K562 (cell line): ENCODE measurements at regions not wholly inside any gene's neighbourhood (a gene's known extent, or its start where the extent isn't known, plus 50 kb on each side); places are given as distances from the start of the nearest gene placed in this dataset.

Experiments
- ATAC-seq: fragments of 200-7000 bp; cut with Tn5 transposase; 3 replicates; pipeline ENCODE4 v1.9.1; 2020; ENCODE audit warnings: moderate library complexity
- BruUV-seq: library from RNA; stranded (reverse); fragments of 400-500 nt; replicated peaks from 2 replicates; lab custom pipeline; 2021; lab: Mats Ljungman, UMichigan
- CTCF ChIA-PET: fragments of 300-600 bp; formaldehyde crosslinking; extraction: SDS; loops from one replicate; lab custom pipeline; 2021; ENCODE audit warnings: low intra/inter-chr PET ratio; lab: Yijun Ruan, JAX
- POLR2A ChIA-PET: fragments of 300-600, 350-650 bp; sonication (Branson Sonifier 250); formaldehyde crosslinking; extraction: SDS; loops from one replicate; lab custom pipeline; 2021; ENCODE audit warnings: antibody characterized with exemption, inconsistent platforms; lab: Yijun Ruan, JAX
- DNase-seq, 4 experiments: peaks; one replicate each; pipeline versions ENCODE4 v3.0.0 to v3.0.0-alpha.2; 2011 to 2018; ENCODE audit warnings: low spot score in 3 of 4, mixed read lengths in 3 of 4; ENCODE audit errors: extremely low read depth in 1 of 4
- FAIRE-seq: peaks from 2 replicates; lab custom pipeline; 2011; peaks lifted over from hg19 to GRCh38; lab: Jason Lieb, UNC
- H2AFZ ChIP-seq: 2 replicates; pipeline ENCODE4 v1.6.0; 2011; ENCODE audit warnings: low read depth, low read length, control low read depth, inconsistent platforms
- H3K27ac ChIP-seq: fragments of 200-600 bp; 3 replicates; pipeline ENCODE4 v1.8.0; 2011; ENCODE audit warnings: low read depth, mild to moderate bottlenecking, control low read depth, inconsistent platforms, low read length, moderate library complexity, mixed read lengths; ENCODE audit errors: extremely low read depth
- H3K27me3 ChIP-seq, 2 experiments: fragments of 300-600 bp in 1 of 2; 2 replicates in 1 of 2; 3 replicates in 1 of 2; pipeline versions ENCODE4 v1.6.0 to v1.8.0; 2011; ENCODE audit warnings: inconsistent platforms in 2 of 2, low read length in 2 of 2, mild to moderate bottlenecking in 1 of 2, mixed read lengths in 1 of 2, moderate library complexity in 1 of 2; ENCODE audit not compliant: control insufficient read depth in 2 of 2, insufficient read depth in 2 of 2
- H3K36me3 ChIP-seq: fragments of 300-600 bp; 3 replicates; pipeline ENCODE4 v1.8.0; 2011; ENCODE audit warnings: mild to moderate bottlenecking, low read length, inconsistent platforms; ENCODE audit not compliant: control insufficient read depth, insufficient read depth
- H3K4me1 ChIP-seq, 2 experiments: fragments of 200-600 bp in 1 of 2; replicated peaks in 1 of 2; 2 replicates in 1 of 2; 3 replicates in 1 of 2; pipeline versions ENCODE4 v1.5.1 to v1.8.0; 2011; ENCODE audit warnings: inconsistent platforms in 2 of 2, low read length in 2 of 2, mild to moderate bottlenecking in 1 of 2, mixed read lengths in 1 of 2, moderate library complexity in 1 of 2; ENCODE audit not compliant: control insufficient read depth in 2 of 2, insufficient read depth in 2 of 2
- H3K4me2 ChIP-seq: 2 replicates; pipeline ENCODE4 v1.6.1; 2011; ENCODE audit warnings: low read length, control low read depth, inconsistent platforms, mixed read lengths; ENCODE audit not compliant: insufficient read depth
- H3K4me3 ChIP-seq: fragments of 200-600 bp; sonication (generic), shearing (Covaris generic); 2 replicates; pipeline ENCODE4 v1.5.1; 2016; ENCODE audit warnings: control low read depth, inconsistent platforms
- H3K79me2 ChIP-seq: fragments of 200-600 bp; 3 replicates; pipeline ENCODE4 v1.8.0; 2011; ENCODE audit warnings: low read length, inconsistent platforms; ENCODE audit not compliant: control insufficient read depth, insufficient read depth
- H3K9ac ChIP-seq, 2 experiments: 2 replicates each; pipeline versions ENCODE4 v1.6.0 to v1.6.1; 2011; ENCODE audit warnings: low read depth in 2 of 2, low read length in 2 of 2, control low read depth in 1 of 2, inconsistent platforms in 1 of 2, mild to moderate bottlenecking in 1 of 2, mixed read lengths in 1 of 2; ENCODE audit not compliant: insufficient read depth in 1 of 2
- H3K9me1 ChIP-seq: one replicate; pipeline ENCODE4 v1.6.0; 2011; ENCODE audit warnings: inconsistent platforms, mild to moderate bottlenecking, low read length, moderate library complexity; ENCODE audit not compliant: control insufficient read depth, insufficient read depth
- H3K9me3 ChIP-seq: replicated peaks from 2 replicates; pipeline ENCODE4 v1.5.1; 2011; ENCODE audit warnings: low read depth, low read length, inconsistent platforms; ENCODE audit not compliant: control insufficient read depth, insufficient read depth
- H4K20me1 ChIP-seq: replicated peaks from 2 replicates; pipeline ENCODE4 v1.6.1; 2011; ENCODE audit warnings: low read length, inconsistent platforms, mixed read lengths; ENCODE audit not compliant: control insufficient read depth, insufficient read depth
- ARNT ChIP-seq, 2 experiments: fragments of 450-650 bp; IDR thresholded peaks; 2 replicates each; pipeline ENCODE4 v1.6.1; 2016; ENCODE audit warnings: mild to moderate bottlenecking in 1 of 2
- BCLAF1 ChIP-seq, 2 experiments: fragments of 450-650 bp in 1 of 2; IDR thresholded peaks; 2 replicates each; pipeline ENCODE4 v1.6.1; 2011 to 2017; ENCODE audit warnings: low read depth in 2 of 2, antibody characterized with exemption in 1 of 2, borderline replicate concordance in 1 of 2, low read length in 1 of 2, mild to moderate bottlenecking in 1 of 2, mixed read lengths in 1 of 2; ENCODE audit not compliant: control insufficient read depth in 1 of 2
- C11orf30 ChIP-seq: fragments of 450-650 bp; IDR thresholded peaks from 2 replicates; pipeline ENCODE4 v1.6.1; 2016; ENCODE audit warnings: low read depth, mild to moderate bottlenecking
- EGR1 ChIP-seq: fragments of 450-650 bp; conservative IDR thresholded peaks from 2 replicates; pipeline ENCODE4 v1.6.1; 2017; ENCODE audit warnings: mild to moderate bottlenecking
- ELK3 ChIP-seq: fragments of 450-650 bp; formaldehyde crosslinking; IDR thresholded peaks from 2 replicates; pipeline ENCODE4 v1.4.0; 2020; ENCODE audit warnings: mild to moderate bottlenecking
- ETV6 ChIP-seq, 3 experiments: fragments of 150-350 bp in 1 of 3; sonication (generic) in 1 of 3; formaldehyde crosslinking in 1 of 3; IDR thresholded peaks; 2 replicates each; pipeline versions ENCODE4 v1.6.1 to v1.8.0; 2014 to 2022; ENCODE audit warnings: borderline replicate concordance in 2 of 3, low read depth in 2 of 3, antibody characterized with exemption in 1 of 3, low read length in 1 of 3, mild to moderate bottlenecking in 1 of 3, missing genetic modification reagents in 1 of 3
- MAFF ChIP-seq: IDR thresholded peaks from 2 replicates; pipeline ENCODE4 v1.6.1; 2012; ENCODE audit warnings: low read length, improper control_type of control experiment
- MAFG ChIP-seq: fragments of 450-650 bp; conservative IDR thresholded peaks from 2 replicates; pipeline ENCODE4 v1.6.1; 2016; ENCODE audit warnings: missing genetic modification characterization, missing compliant biosample characterization
- MAFK ChIP-seq: IDR thresholded peaks from 2 replicates; pipeline ENCODE4 v1.6.1; 2011; ENCODE audit warnings: low read length, improper control_type of control experiment
- NR4A1 ChIP-seq, 2 experiments: fragments of 250-450 bp in 1 of 2; fragments of 450-650 bp in 1 of 2; sonication (Bioruptor Pico) in 1 of 2; IDR thresholded peaks; 2 replicates each; pipeline versions ENCODE4 v1.4.0 to v1.6.1; 2016 to 2020; ENCODE audit warnings: mild to moderate bottlenecking in 2 of 2, missing compliant biosample characterization in 1 of 2, missing genetic modification characterization in 1 of 2, moderate library complexity in 1 of 2
- POLR3A ChIP-seq: IDR thresholded peaks from 2 replicates; pipeline ENCODE4 v1.6.1; 2011; ENCODE audit warnings: borderline replicate concordance, mild to moderate bottlenecking, moderate library complexity; ENCODE audit not compliant: insufficient read length, insufficient read depth; ENCODE audit errors: extremely low read depth
- U2AF1 ChIP-seq: fragments of 200-400 bp; formaldehyde crosslinking; optimal IDR thresholded peaks from 2 replicates; pipeline ENCODE3; 2017; ENCODE audit warnings: mild to moderate bottlenecking, low read depth, low read length, moderate library complexity
- ZNF197 ChIP-seq: fragments of 200-800 bp; sonication (Bioruptor generic); IDR thresholded peaks from 2 replicates; pipeline ENCODE4 v1.6.1; 2016; ENCODE audit warnings: low read depth, missing genetic modification characterization, missing compliant biosample characterization
- ZNF316 ChIP-seq: fragments of 450-650 bp; IDR thresholded peaks from 2 replicates; pipeline ENCODE4 v1.6.1; 2016
- WGBS: fragments of 100-300 bp; shearing (Covaris generic); methylation state at CpG from one replicate; pipeline ENCODE4 v1.1.6; 2016; ENCODE audit warnings: low coverage, mixed read lengths; ENCODE audit not compliant: insufficient coverage; ENCODE audit errors: missing lambda C conversion rate; 5-methylcytosine and 5-hydroxymethylcytosine counted together
- in situ Hi-C: fragments of 300-500 bp; cut with MboI; formaldehyde crosslinking; loops from 4 replicates; pipeline ENCODE4 v1.15.0; 2018; ENCODE audit warnings: inconsistent platforms, mixed read lengths
- intact Hi-C: fragments of 100-400 bp; cut with micrococcal nuclease; formaldehyde crosslinking; loops from 2 replicates; pipeline ENCODE4 v1.14.2; 2022

GRCh38 chr1:189117072-189117770, 1360.4 kb downstream of the BRINP3 start:
- no peak overlapping the region for H2AFZ ChIP-seq

More at GRCh38 chr1:189117072-189117770, 1360.4 kb downstream of the BRINP3 start:
- no TSS peak for BruUV-seq
- Histone ChIP-seq H3K27me3 (no peaks in the 10 kb centered on the region), H3K9ac (no peak overlapping the region), H3K79me2 (no peaks in the 10 kb centered on the region), H3K4me1 (no peaks in the 10 kb centered on the region), H3K9me3 (no peaks in the 10 kb centered on the region), H3K36me3 (no peaks in the 10 kb centered on the region), H3K9me1 (no peaks in the 10 kb centered on the region), H3K27ac (no peak overlapping the region), H4K20me1 (no peaks in the 10 kb centered on the region), H3K4me2 (no peak overlapping the region), H3K4me3 (no peak overlapping the region)
- ATAC-seq (no peak), FAIRE-seq (no peak), DNase-seq (no peak)
- in situ Hi-C loops, result no loop called here
- intact Hi-C loops, result no loop called here
- WGBS, result 0% methylated on average over 4 of the region's 4 CpGs
- CTCF ChIA-PET, result no interaction called here
- no peak for TF ChIP-seq POLR3A
- no peak for TF ChIP-seq NR4A1 (CRISPR knock-in tag; IDR thresholded peaks at IDR 0.05)
- TF ChIP-seq NR4A1 (tag; IDR thresholded peaks at IDR 0.05), result no peak
- TF ChIP-seq MAFF, result peak; percentile 70
- no peak for TF ChIP-seq U2AF1
- TF ChIP-seq ZNF197, result no peak
- TF ChIP-seq ARNT (IDR thresholded peaks at IDR 0.05), result no peak
- no peak for TF ChIP-seq ELK3 (CRISPR knock-in tag)
- TF ChIP-seq MAFK, result peak; percentile 79
- peak; percentile 82 for TF ChIP-seq ZNF316
- peak; percentile 59 for TF ChIP-seq MAFG (tag)
- TF ChIP-seq BCLAF1 (IDR thresholded peaks at IDR 0.05; ENCODE audit: borderline replicate concordance in 1 of 2, control insufficient read depth in 1 of 2, low read depth in 2 of 2, low read length in 1 of 2), result no peak
- TF ChIP-seq ETV6 (IDR thresholded peaks at IDR 0.05; ENCODE audit: borderline replicate concordance in 1 of 2, low read depth in 2 of 2, low read length in 1 of 2), result no peak
- no peak for TF ChIP-seq ETV6 (CRISPR knock-in tag; IDR thresholded peaks at IDR 0.05; ENCODE audit: borderline replicate concordance)
- TF ChIP-seq C11orf30, result peak; percentile 59
- TF ChIP-seq EGR1, result no peak
- POLR2A ChIA-PET, result no interaction called here
